Calu3 (cell line): ENCODE measurements at regions not wholly inside any gene's neighbourhood (a gene's known extent, or its start where the extent isn't known, plus 50 kb on each side); places are given as distances from the start of the nearest gene placed in this dataset.

Experiments used
- BruUV-seq: library from RNA; stranded (reverse); fragments of 400-500 nt; replicated peaks from 2 replicates; lab custom pipeline; 2021; lab: Mats Ljungman, UMichigan
- CTCF ChIA-PET: fragments of 300-600 bp; sonication (Branson Sonifier 250); formaldehyde crosslinking; loops from one replicate; lab custom pipeline; 2022; ENCODE audit warnings: antibody characterized with exemption; lab: Charles Lee
- DNase-seq: peaks from one replicate; pipeline ENCODE4 v3.0.0; 2022
- H3K27ac Mint-ChIP-seq: one replicate; pipeline ENCODE4 v1.8.0; 2022; ENCODE audit warnings: mixed read lengths; ENCODE audit not compliant: unreplicated experiment
- H3K27me3 Mint-ChIP-seq: one replicate; pipeline ENCODE4 v1.8.0; 2022; ENCODE audit warnings: mixed read lengths; ENCODE audit not compliant: unreplicated experiment
- H3K36me3 Mint-ChIP-seq: one replicate; pipeline ENCODE4 v1.8.0; 2022; ENCODE audit warnings: mild to moderate bottlenecking, moderate library complexity, mixed read lengths; ENCODE audit not compliant: insufficient read depth, unreplicated experiment
- H3K4me1 Mint-ChIP-seq: one replicate; pipeline ENCODE4 v1.8.0; 2022; ENCODE audit warnings: mild to moderate bottlenecking, low read depth, mixed read lengths; ENCODE audit not compliant: unreplicated experiment
- H3K4me3 Mint-ChIP-seq: one replicate; pipeline ENCODE4 v1.8.0; 2022; ENCODE audit warnings: mild to moderate bottlenecking, low read depth, moderate library complexity, mixed read lengths; ENCODE audit not compliant: unreplicated experiment
- H3K9me3 Mint-ChIP-seq: one replicate; pipeline ENCODE4 v1.8.0; 2022; ENCODE audit warnings: low read depth, mixed read lengths; ENCODE audit not compliant: unreplicated experiment
- intact Hi-C: fragments of 100-400 bp; cut with micrococcal nuclease; formaldehyde crosslinking; loops from one replicate; pipeline ENCODE4 v1.10.0; 2022; ENCODE audit not compliant: unreplicated experiment
- TF ChIP-seq, protein P1 (sequence below): fragments of 200-600 bp; IDR thresholded peaks from one replicate; pipeline ENCODE4 v1.8.0; 2022; ENCODE audit warnings: antibody characterized with exemption; ENCODE audit not compliant: unreplicated experiment

GRCh38 chr2:81987370-81987769 is 1682.8 kb upstream of the LRRTM1 start:
- no peaks in the 10 kb centered on the region for H3K4me1 Mint-ChIP-seq
- TF ChIP-seq, protein P1, sequence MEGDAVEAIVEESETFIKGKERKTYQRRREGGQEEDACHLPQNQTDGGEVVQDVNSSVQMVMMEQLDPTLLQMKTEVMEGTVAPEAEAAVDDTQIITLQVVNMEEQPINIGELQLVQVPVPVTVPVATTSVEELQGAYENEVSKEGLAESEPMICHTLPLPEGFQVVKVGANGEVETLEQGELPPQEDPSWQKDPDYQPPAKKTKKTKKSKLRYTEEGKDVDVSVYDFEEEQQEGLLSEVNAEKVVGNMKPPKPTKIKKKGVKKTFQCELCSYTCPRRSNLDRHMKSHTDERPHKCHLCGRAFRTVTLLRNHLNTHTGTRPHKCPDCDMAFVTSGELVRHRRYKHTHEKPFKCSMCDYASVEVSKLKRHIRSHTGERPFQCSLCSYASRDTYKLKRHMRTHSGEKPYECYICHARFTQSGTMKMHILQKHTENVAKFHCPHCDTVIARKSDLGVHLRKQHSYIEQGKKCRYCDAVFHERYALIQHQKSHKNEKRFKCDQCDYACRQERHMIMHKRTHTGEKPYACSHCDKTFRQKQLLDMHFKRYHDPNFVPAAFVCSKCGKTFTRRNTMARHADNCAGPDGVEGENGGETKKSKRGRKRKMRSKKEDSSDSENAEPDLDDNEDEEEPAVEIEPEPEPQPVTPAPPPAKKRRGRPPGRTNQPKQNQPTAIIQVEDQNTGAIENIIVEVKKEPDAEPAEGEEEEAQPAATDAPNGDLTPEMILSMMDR: no peak
- H3K36me3 Mint-ChIP-seq: no peaks in the 10 kb centered on the region
- no peak for DNase-seq
- CTCF ChIA-PET: no interaction called here
- no peaks in the 10 kb centered on the region for H3K27me3 Mint-ChIP-seq
- no peaks in the 10 kb centered on the region for H3K9me3 Mint-ChIP-seq
- no peak overlapping the region for H3K27ac Mint-ChIP-seq
- H3K4me3 Mint-ChIP-seq: no peak overlapping the region
- intact Hi-C loops: no loop called here
- no TSS peak for BruUV-seq

DNA sequence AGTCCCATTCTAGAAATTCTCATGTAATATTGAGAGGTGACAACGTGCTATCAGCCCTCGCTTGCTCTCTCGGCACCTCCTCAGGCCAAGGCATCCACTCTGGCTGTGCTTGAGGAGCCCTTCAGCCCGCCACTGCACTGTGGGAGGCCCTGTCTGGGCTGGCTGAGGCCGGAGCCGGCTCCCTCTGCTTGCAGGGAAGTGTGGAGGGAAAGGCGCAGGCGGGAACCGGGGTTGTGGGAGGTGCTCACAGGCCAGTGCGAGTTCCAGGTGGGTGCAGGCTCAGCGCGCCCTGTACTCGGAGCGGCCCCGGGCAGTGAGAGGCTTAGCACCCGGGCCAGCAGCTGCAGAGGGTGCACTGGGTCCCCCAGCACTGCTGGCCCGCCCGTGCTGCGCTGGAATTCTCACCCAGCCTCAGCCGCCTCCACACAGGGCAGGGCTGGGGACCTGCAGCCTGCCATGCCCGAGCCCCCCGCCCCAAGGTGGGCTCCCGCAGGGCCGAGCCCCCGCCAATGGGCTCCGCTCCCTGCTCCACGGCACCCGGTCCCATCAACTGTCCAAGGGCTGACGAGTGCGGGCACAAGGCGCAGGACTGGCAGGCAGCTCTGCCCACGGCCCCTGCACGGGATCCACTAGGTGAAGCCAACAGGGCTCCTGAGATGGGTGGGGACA is 1680.6 kb upstream of the LRRTM1 start:
- Mint-ChIP-seq H3K27ac (no peak overlapping the region), H3K27me3 (no peaks in the 10 kb centered on the region), H3K4me1 (no peaks in the 10 kb centered on the region), H3K36me3 (no peaks in the 10 kb centered on the region), H3K9me3 (no peaks in the 10 kb centered on the region), H3K4me3 (no peak overlapping the region)
- DNase-seq: no peak
- CTCF ChIA-PET: no interaction called here
- intact Hi-C loops: no loop called here
- BruUV-seq: no TSS peak
- TF ChIP-seq, protein P1: no peak

GRCh38 chr2:81981585-81981984 is 1677.0 kb upstream of the LRRTM1 start:
- BruUV-seq: no TSS peak
- no peaks in the 10 kb centered on the region for H3K36me3 Mint-ChIP-seq
- H3K27me3 Mint-ChIP-seq: no peaks in the 10 kb centered on the region
- TF ChIP-seq, protein P1: no peak
- no peak overlapping the region for H3K4me3 Mint-ChIP-seq
- H3K4me1 Mint-ChIP-seq: no peaks in the 10 kb centered on the region
- DNase-seq: no peak
- H3K9me3 Mint-ChIP-seq: no peaks in the 10 kb centered on the region
- CTCF ChIA-PET: no interaction called here
- intact Hi-C loops: no loop called here
- no peak overlapping the region for H3K27ac Mint-ChIP-seq

GRCh38 chr2:81979086-81979485 is 1674.5 kb upstream of the LRRTM1 start:
- H3K4me3 Mint-ChIP-seq: no peak overlapping the region
- no peaks in the 10 kb centered on the region for H3K4me1 Mint-ChIP-seq
- TF ChIP-seq, protein P1: no peak
- intact Hi-C loops: no loop called here
- BruUV-seq: no TSS peak
- H3K9me3 Mint-ChIP-seq: no peaks in the 10 kb centered on the region
- CTCF ChIA-PET: no interaction called here
- DNase-seq: no peak
- H3K27me3 Mint-ChIP-seq: no peaks in the 10 kb centered on the region
- H3K27ac Mint-ChIP-seq: no peak overlapping the region
- H3K36me3 Mint-ChIP-seq: no peaks in the 10 kb centered on the region
